AG10803 (cell line): ENCODE measurements at regions not wholly inside any gene's neighbourhood (a gene's known extent, or its start where the extent isn't known, plus 50 kb on each side); places are given as distances from the start of the nearest gene placed in this dataset.

Experiments
- DNase-seq: peaks from one replicate; pipeline ENCODE4 v3.0.0; 2010; ENCODE audit warnings: low read depth
- H3K4me3 ChIP-seq: 2 replicates; pipeline ENCODE4 v1.5.1; 2011; ENCODE audit warnings: mild to moderate bottlenecking, low read length, control low read depth
- CTCF ChIP-seq: conservative IDR thresholded peaks from 2 replicates; pipeline ENCODE4 v1.5.1; 2011; ENCODE audit warnings: mild to moderate bottlenecking, low read length, control low read depth, inconsistent platforms

GRCh38 chr16:80317116-80317515, 223.7 kb upstream of the DYNLRB2 start:
- DNase-seq = no peak
- no peak for TF ChIP-seq CTCF

GRCh38 chr16:80314042-80314441, 226.8 kb upstream of the DYNLRB2 start:
- no peak for DNase-seq
- no peak overlapping the region for H3K4me3 ChIP-seq
- TF ChIP-seq CTCF = no peak

More at GRCh38 chr16:80317116-80317515, 223.7 kb upstream of the DYNLRB2 start:
- H3K4me3 ChIP-seq = no peak overlapping the region

- TF ChIP-seq CTCF = no peak
- no peak for DNase-seq
- H3K4me3 ChIP-seq = no peak overlapping the region
Observed at GRCh38 chr16:80309178-80309577, 231.6 kb upstream of the DYNLRB2 start.

GRCh38 chr16:80305410-80305809, 235.4 kb upstream of the DYNLRB2 start:
- TF ChIP-seq CTCF = no peak
- H3K4me3 ChIP-seq = no peak overlapping the region
- DNase-seq = no peak

- no peak for DNase-seq
- no peak overlapping the region for H3K4me3 ChIP-seq
- no peak for TF ChIP-seq CTCF
Observed at GRCh38 chr16:80303691-80304090, 237.1 kb upstream of the DYNLRB2 start.

- H3K4me3 ChIP-seq = no peak overlapping the region
- DNase-seq = peak; percentile 88
- TF ChIP-seq CTCF = no peak
Observed at GRCh38 chr16:80300876-80301275, 239.9 kb upstream of the DYNLRB2 start.

- no peak overlapping the region for H3K4me3 ChIP-seq
- no peak for TF ChIP-seq CTCF
- no peak for DNase-seq
Observed at GRCh38 chr16:80300456-80300855, 240.3 kb upstream of the DYNLRB2 start.
